HG03097 (cell line): ENCODE measurements at regions not wholly inside any gene's neighbourhood (a gene's known extent, or its start where the extent isn't known, plus 50 kb on each side); places are given as distances from the start of the nearest gene placed in this dataset.

Experiments
- ATAC-seq: cut with Tn5 transposase; IDR thresholded peaks from one replicate; pipeline ENCODE4 v1.9.1; 2021; ENCODE audit not compliant: unreplicated experiment, low FRiP score

- no peak for ATAC-seq
Observed at GRCh38 chr4:168021666-168022065, 70.7 kb upstream of the ANXA10 start.

DNA sequence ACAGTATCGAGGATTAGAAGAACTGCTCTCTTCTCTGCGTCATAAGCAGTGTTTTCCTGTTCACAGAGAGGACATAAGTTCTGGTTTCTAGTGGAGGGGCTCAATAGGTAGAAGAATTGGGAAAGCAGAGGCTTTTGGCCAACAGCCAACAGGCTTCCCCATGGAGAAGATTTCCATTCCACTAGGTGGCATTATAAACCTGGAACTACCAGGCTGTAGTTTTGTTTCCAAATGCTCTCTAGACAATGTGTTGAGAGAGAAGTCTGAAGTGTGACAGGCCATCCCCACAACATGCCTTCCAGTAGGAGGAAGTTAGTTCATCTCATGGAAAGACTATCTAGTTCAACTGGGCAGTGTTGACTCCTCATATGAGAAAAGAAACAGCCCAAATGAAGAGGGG lies 63.8 kb upstream of the ANXA10 start:
- ATAC-seq: no peak

DNA sequence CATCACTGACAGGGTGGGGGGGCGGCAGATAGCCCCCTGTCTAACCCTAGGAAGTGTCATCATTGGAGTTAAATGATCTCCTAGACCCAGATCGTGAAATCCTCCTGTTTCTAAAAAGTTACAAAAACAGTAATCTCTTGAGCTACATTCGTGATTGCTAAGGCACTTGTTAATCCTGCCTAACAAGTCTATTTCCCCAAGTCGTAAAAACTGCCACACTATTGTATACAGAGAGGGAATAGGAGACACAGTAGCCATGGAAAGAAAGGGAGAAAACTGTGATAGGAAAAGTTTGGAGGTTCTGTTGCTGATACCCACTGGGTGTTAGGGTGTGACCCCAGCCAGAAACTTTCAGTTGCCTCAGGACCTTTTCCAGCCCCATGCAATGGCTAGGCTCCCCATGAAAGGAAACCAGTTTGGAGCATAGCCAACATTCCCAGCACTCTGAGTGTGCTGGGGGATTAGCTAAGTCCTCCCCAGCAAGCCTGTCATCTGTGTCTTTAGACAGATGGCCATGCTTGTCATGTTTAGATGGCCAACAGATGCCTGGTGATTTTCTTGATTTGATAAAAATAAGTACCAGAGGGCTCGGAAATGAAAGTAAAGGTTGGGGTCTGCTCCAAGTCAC lies 63.3 kb upstream of the ANXA10 start:
- ATAC-seq: no peak

DNA sequence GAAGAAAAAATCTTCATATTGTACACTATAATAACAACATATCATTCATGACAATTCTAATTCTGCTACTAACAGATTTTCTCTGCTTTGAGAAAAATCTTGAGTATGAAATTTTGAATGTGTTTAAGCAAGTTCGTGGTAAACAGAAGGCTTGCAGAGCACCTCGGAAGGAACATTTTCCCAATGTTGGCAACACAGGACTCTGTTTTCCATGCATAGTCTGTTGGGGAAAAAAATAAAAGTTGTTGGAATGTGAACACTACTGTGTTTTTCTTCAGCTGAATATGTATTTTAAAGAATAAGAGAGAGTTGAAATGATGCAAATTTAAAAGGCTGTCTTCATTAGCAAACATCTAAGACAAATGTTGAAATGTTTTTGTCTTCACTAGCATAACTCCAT lies 54.7 kb upstream of the ANXA10 start:
- no peak for ATAC-seq

GRCh38 chr4:168039593-168039992 lies 52.7 kb upstream of the ANXA10 start:
- no peak for ATAC-seq
